Loucy (cell line): ENCODE measurements at regions not wholly inside any gene's neighbourhood (a gene's known extent, or its start where the extent isn't known, plus 50 kb on each side); places are given as distances from the start of the nearest gene placed in this dataset.

Source experiments
- CTCF ChIP-seq: fragments of 200-600 bp; sonication (generic); conservative IDR thresholded peaks from 2 replicates; pipeline ENCODE4 v1.5.1; 2014; ENCODE audit warnings: mild to moderate bottlenecking, antibody characterized with exemption, low read length
- EZH2phosphoT487 ChIP-seq: fragments of 200-600 bp; IDR thresholded peaks from 2 replicates; pipeline ENCODE4 v1.6.1; 2018; ENCODE audit warnings: antibody characterized with exemption, mild to moderate bottlenecking, moderate library complexity, borderline replicate concordance

- TF ChIP-seq CTCF, result no peak
- no peak for TF ChIP-seq EZH2phosphoT487
Measured at GRCh38 chr4:38469410-38469809, 194.6 kb upstream of the KLF3 start.
